Ascending aorta (tissue), 2 donors: ENCODE measurements at regions not wholly inside any gene's neighbourhood (a gene's known extent, or its start where the extent isn't known, plus 50 kb on each side); places are given as distances from the start of the nearest gene placed in this dataset.

Source experiments
- DNase-seq, 2 donors: peaks; one replicate each; pipeline ENCODE4 v3.0.0-alpha.2; 2019; ENCODE audit warnings: low spot score in 2 of 2
- H3K27ac ChIP-seq, 2 donors: fragments of 200-600 bp; sonication (generic); one replicate each; pipeline ENCODE4 v1.5.1; 2016 to 2017; ENCODE audit warnings: mild to moderate bottlenecking in 1 of 2
- H3K27me3 ChIP-seq: fragments of 200-600 bp; sonication (generic); one replicate; pipeline ENCODE4 v1.5.1; 2017
- H3K36me3 ChIP-seq, 2 donors: fragments of 200-600 bp; sonication (generic); one replicate each; pipeline ENCODE4 v1.5.1; 2016
- H3K4me1 ChIP-seq, 2 donors: fragments of 200-600 bp; sonication (generic); one replicate each; pipeline ENCODE4 v1.5.1; 2016 to 2017; ENCODE audit warnings: mild to moderate bottlenecking in 1 of 2
- H3K4me3 ChIP-seq, 2 donors: fragments of 200-600 bp; sonication (generic); one replicate each; pipeline ENCODE4 v1.5.1; 2016 to 2017; ENCODE audit warnings: mild to moderate bottlenecking in 1 of 2
- H3K9me3 ChIP-seq, 2 donors: fragments of 200-600 bp; sonication (generic); one replicate each; pipeline ENCODE4 v1.5.1; 2016
- CTCF ChIP-seq, 3 experiments: fragments of 200-600 bp in 2 of 3; fragments of 450-650 bp in 1 of 3; sonication (generic) in 2 of 3; IDR thresholded peaks; one replicate each; pipeline ENCODE4 v1.5.1; 2016 to 2019; ENCODE audit warnings: antibody characterized with exemption in 3 of 3, mild to moderate bottlenecking in 1 of 3, moderate library complexity in 1 of 3
- intact Hi-C: fragments of 100-400 bp; cut with DNase I; formaldehyde crosslinking; loops from one replicate; pipeline ENCODE4 v1.15.1; 2023

- Histone ChIP-seq H3K4me3 (no peak overlapping the region), H3K27ac (no peak overlapping the region), H3K4me1 (no peaks in the 10 kb centered on the region), H3K27me3 (no peaks in the 10 kb centered on the region), H3K9me3 (no peaks in the 10 kb centered on the region), H3K36me3 (no peaks in the 10 kb centered on the region)
- TF ChIP-seq CTCF (IDR thresholded peaks at IDR 0.05), result no peak
- DNase-seq, result no peak
- intact Hi-C loops, result no loop called here
Observed at GRCh38 chr14:89056394-89056793, 231.9 kb downstream of the TTC8 start.

- no peak overlapping the region for H3K4me3 ChIP-seq
- no peak overlapping the region for H3K27ac ChIP-seq
- H3K27me3 ChIP-seq, result no peaks in the 10 kb centered on the region
- H3K4me1 ChIP-seq, result no peaks in the 10 kb centered on the region
- no peaks in the 10 kb centered on the region for H3K9me3 ChIP-seq
- no peak for TF ChIP-seq CTCF (IDR thresholded peaks at IDR 0.05)
- intact Hi-C loops, result no loop called here
- no peak for DNase-seq
- H3K36me3 ChIP-seq, result no peaks in the 10 kb centered on the region
Observed at GRCh38 chr14:89058697-89059096, 234.2 kb downstream of the TTC8 start.

GRCh38 chr14:89060191-89060590 lies 235.7 kb downstream of the TTC8 start:
- intact Hi-C loops, result no loop called here
- TF ChIP-seq CTCF (IDR thresholded peaks at IDR 0.05), result no peak
- no peaks in the 10 kb centered on the region for H3K36me3 ChIP-seq
- H3K27me3 ChIP-seq, result no peaks in the 10 kb centered on the region
- no peak overlapping the region for H3K4me3 ChIP-seq
- no peak overlapping the region for H3K27ac ChIP-seq
- H3K9me3 ChIP-seq, result no peaks in the 10 kb centered on the region
- DNase-seq, result no peak
- H3K4me1 ChIP-seq, result no peaks in the 10 kb centered on the region

GRCh38 chr14:89061696-89062095 lies 237.2 kb downstream of the TTC8 start:
- no peak for DNase-seq

GRCh38 chr14:89065879-89066278 lies 241.4 kb downstream of the TTC8 start:
- H3K27me3 ChIP-seq, result no peaks in the 10 kb centered on the region
- H3K4me3 ChIP-seq, result no peak overlapping the region
- no peak overlapping the region for H3K27ac ChIP-seq
- intact Hi-C loops, result no loop called here
- TF ChIP-seq CTCF (IDR thresholded peaks at IDR 0.05), result no peak
- no peaks in the 10 kb centered on the region for H3K4me1 ChIP-seq
- no peaks in the 10 kb centered on the region for H3K9me3 ChIP-seq
- no peaks in the 10 kb centered on the region for H3K36me3 ChIP-seq
- DNase-seq, result no peak

More at GRCh38 chr14:89061696-89062095, 237.2 kb downstream of the TTC8 start:
- Histone ChIP-seq H3K9me3 (no peaks in the 10 kb centered on the region), H3K36me3 (no peaks in the 10 kb centered on the region), H3K27ac (no peak overlapping the region), H3K4me1 (no peaks in the 10 kb centered on the region), H3K27me3 (no peaks in the 10 kb centered on the region), H3K4me3 (no peak overlapping the region)
- TF ChIP-seq CTCF (IDR thresholded peaks at IDR 0.05), result no peak
- intact Hi-C loops, result no loop called here

GRCh38 chr14:89067293-89067972 lies 243.0 kb downstream of the TTC8 start:
- H3K9me3 ChIP-seq, result no peaks in the 10 kb centered on the region
- intact Hi-C loops, result no loop called here
- H3K27me3 ChIP-seq, result no peaks in the 10 kb centered on the region

More at GRCh38 chr14:89067293-89067972, 243.0 kb downstream of the TTC8 start:
- Histone ChIP-seq H3K27ac (no peak overlapping the region), H3K4me1 (no peaks in the 10 kb centered on the region), H3K36me3 (no peaks in the 10 kb centered on the region), H3K4me3 (no peak overlapping the region)
- no peak for TF ChIP-seq CTCF (IDR thresholded peaks at IDR 0.05)
- DNase-seq, result no peak
